Testis (tissue), 2 donors: ENCODE measurements at regions not wholly inside any gene's neighbourhood (a gene's known extent, or its start where the extent isn't known, plus 50 kb on each side); places are given as distances from the start of the nearest gene placed in this dataset.

Experiments used
- POLR2A ChIP-seq: fragments of 450-650 bp; IDR thresholded peaks from one replicate; pipeline ENCODE4 v1.6.1; 2017; ENCODE audit warnings: antibody characterized with exemption, mild to moderate bottlenecking, moderate library complexity
- TF ChIP-seq, protein P1 (sequence below), 3 experiments: fragments of 450-650 bp in 2 of 3; fragments of 200-600 bp in 1 of 3; sonication (generic) in 1 of 3; IDR thresholded peaks; one replicate each; pipeline ENCODE4 v1.5.1; 2016 to 2019; ENCODE audit warnings: antibody characterized with exemption in 3 of 3, mild to moderate bottlenecking in 2 of 3, moderate library complexity in 1 of 3

DNA sequence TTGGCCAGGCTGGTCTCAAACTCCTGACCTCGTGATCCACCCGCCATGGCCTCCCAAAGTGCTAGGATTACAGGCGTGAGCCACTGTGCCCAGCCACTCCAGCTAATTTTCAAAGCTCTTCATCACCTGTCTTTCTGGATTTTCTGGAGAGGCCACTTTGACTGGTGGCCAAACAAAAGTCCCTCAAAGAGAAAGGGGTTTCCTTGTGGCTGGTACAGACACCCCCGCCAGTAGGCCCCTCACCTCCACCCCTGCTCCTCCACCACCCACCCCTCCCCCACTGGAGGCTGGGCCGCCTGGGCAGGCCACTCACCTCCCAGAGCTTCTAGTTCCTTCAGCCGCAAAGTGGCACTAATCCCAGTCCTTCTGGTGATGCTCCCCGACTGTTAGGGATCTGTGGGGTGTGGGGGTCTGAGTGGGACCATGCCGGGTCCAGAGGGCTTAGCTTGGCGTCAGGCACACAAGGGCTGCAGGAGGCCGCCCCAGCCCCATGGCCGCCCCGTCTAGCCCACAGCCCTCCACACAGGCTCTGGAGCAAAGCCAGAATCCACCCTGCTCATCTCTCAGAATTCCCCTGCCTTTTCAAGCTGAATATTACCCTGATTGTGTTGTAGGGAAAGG lies 182.0 kb upstream of the IER5L start:
- TF ChIP-seq, protein P1, sequence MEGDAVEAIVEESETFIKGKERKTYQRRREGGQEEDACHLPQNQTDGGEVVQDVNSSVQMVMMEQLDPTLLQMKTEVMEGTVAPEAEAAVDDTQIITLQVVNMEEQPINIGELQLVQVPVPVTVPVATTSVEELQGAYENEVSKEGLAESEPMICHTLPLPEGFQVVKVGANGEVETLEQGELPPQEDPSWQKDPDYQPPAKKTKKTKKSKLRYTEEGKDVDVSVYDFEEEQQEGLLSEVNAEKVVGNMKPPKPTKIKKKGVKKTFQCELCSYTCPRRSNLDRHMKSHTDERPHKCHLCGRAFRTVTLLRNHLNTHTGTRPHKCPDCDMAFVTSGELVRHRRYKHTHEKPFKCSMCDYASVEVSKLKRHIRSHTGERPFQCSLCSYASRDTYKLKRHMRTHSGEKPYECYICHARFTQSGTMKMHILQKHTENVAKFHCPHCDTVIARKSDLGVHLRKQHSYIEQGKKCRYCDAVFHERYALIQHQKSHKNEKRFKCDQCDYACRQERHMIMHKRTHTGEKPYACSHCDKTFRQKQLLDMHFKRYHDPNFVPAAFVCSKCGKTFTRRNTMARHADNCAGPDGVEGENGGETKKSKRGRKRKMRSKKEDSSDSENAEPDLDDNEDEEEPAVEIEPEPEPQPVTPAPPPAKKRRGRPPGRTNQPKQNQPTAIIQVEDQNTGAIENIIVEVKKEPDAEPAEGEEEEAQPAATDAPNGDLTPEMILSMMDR (IDR thresholded peaks at IDR 0.05), result no peak
- no peak for TF ChIP-seq POLR2A
